DOHH2 (cell line): ENCODE measurements at regions not wholly inside any gene's neighbourhood (a gene's known extent, or its start where the extent isn't known, plus 50 kb on each side); places are given as distances from the start of the nearest gene placed in this dataset.

Experiments used
- H3F3A ChIP-seq: fragments of 200-600 bp; sonication (generic), shearing (Covaris generic); 2 replicates; pipeline ENCODE4 v1.6.0; 2016; ENCODE audit warnings: antibody characterized with exemption, mild to moderate bottlenecking; ENCODE audit not compliant: control insufficient read depth, insufficient read depth
- H3K27ac ChIP-seq: fragments of 200-600 bp; sonication (generic); 2 replicates; pipeline ENCODE4 v1.5.1; 2014; ENCODE audit warnings: low read depth, mild to moderate bottlenecking, low read length, moderate library complexity
- H3K27me3 ChIP-seq: fragments of 200-600 bp; sonication (generic); 2 replicates; pipeline ENCODE4 v1.6.1; 2014; ENCODE audit warnings: mild to moderate bottlenecking, low read length, mixed read lengths; ENCODE audit not compliant: control insufficient read depth
- H3K36me3 ChIP-seq: fragments of 200-600 bp; sonication (generic); 2 replicates; pipeline ENCODE4 v1.6.1; 2014; ENCODE audit warnings: mild to moderate bottlenecking, low read length, moderate library complexity, mixed read lengths; ENCODE audit not compliant: control insufficient read depth
- H3K4me1 ChIP-seq: fragments of 200-600 bp; sonication (generic); 2 replicates; pipeline ENCODE4 v1.6.1; 2014; ENCODE audit warnings: mild to moderate bottlenecking, low read length, mixed read lengths; ENCODE audit not compliant: control insufficient read depth
- H3K4me2 ChIP-seq: fragments of 200-600 bp; sonication (generic); 2 replicates; pipeline ENCODE4 v1.6.0; 2014; ENCODE audit warnings: mild to moderate bottlenecking, low read length, moderate library complexity
- H3K4me3 ChIP-seq: fragments of 200-600 bp; sonication (generic); 2 replicates; pipeline ENCODE4 v1.5.1; 2014; ENCODE audit warnings: mild to moderate bottlenecking, low read length, mixed read lengths
- H3K79me2 ChIP-seq: fragments of 200-600 bp; sonication (generic); 2 replicates; pipeline ENCODE4 v1.6.1; 2014; ENCODE audit warnings: mild to moderate bottlenecking, low read length, mixed read lengths; ENCODE audit not compliant: control insufficient read depth
- H3K9me2 ChIP-seq: fragments of 200-600 bp; sonication (generic); replicated peaks from 2 replicates; pipeline ENCODE4 v1.6.1; 2014; ENCODE audit warnings: mild to moderate bottlenecking, low read length, mixed read lengths; ENCODE audit not compliant: control insufficient read depth
- H3K9me3 ChIP-seq: fragments of 200-600 bp; sonication (generic); 2 replicates; pipeline ENCODE4 v1.6.1; 2014; ENCODE audit warnings: antibody characterized with exemption, low read length, mixed read lengths; ENCODE audit not compliant: control insufficient read depth, insufficient read depth
- H4K20me1 ChIP-seq: fragments of 200-600 bp; sonication (generic); 2 replicates; pipeline ENCODE4 v1.6.0; 2014; ENCODE audit warnings: low read depth, mild to moderate bottlenecking, antibody characterized with exemption, low read length, moderate library complexity; ENCODE audit not compliant: control insufficient read depth, insufficient read depth
- EZH2phosphoT487 ChIP-seq: fragments of 200-600 bp; sonication (generic); IDR thresholded peaks from 2 replicates; pipeline ENCODE4 v1.6.1; 2017; ENCODE audit warnings: borderline replicate concordance, mild to moderate bottlenecking, antibody characterized with exemption, low read length, moderate library complexity, mixed read lengths
- TF ChIP-seq, protein P1 (sequence below): fragments of 200-600 bp; sonication (generic); IDR thresholded peaks from one replicate; pipeline ENCODE4 v1.5.1; 2014; ENCODE audit warnings: antibody characterized with exemption, mild to moderate bottlenecking, low read depth, low read length; ENCODE audit not compliant: poor library complexity, severe bottlenecking

DNA sequence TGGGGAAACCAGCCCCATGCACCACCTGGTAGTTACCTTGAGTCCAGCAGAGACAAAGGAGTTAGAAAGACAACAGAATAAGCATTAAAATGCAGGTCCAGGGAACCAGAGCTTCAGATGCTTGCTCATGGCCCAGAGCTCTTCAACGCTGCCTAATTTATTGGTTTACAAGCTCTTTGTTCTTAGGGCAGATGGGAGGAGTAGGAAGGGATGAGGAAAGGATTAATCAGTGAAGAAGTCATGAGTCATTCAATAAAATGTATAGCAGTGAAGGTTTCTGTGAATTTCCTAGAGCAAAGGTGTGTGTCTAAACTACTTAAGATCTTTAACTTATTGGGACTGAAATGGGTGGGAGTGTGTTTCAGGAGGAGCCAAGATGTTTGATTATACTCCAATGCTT lies 1210.3 kb upstream of the AMELY start:
- Histone ChIP-seq H3K36me3 (no peaks in the 10 kb centered on the region), H3K4me2 (no peak overlapping the region), H3K9me2 (no peaks in the 10 kb centered on the region), H3K4me1 (no peaks in the 10 kb centered on the region), H3F3A (no peaks in the 10 kb centered on the region), H3K27ac (no peak overlapping the region), H3K4me3 (no peak overlapping the region), H3K79me2 (no peaks in the 10 kb centered on the region), H4K20me1 (no peaks in the 10 kb centered on the region), H3K27me3 (no peaks in the 10 kb centered on the region), H3K9me3 (no peaks in the 10 kb centered on the region)
- no peak for TF ChIP-seq EZH2phosphoT487
- TF ChIP-seq, protein P1, sequence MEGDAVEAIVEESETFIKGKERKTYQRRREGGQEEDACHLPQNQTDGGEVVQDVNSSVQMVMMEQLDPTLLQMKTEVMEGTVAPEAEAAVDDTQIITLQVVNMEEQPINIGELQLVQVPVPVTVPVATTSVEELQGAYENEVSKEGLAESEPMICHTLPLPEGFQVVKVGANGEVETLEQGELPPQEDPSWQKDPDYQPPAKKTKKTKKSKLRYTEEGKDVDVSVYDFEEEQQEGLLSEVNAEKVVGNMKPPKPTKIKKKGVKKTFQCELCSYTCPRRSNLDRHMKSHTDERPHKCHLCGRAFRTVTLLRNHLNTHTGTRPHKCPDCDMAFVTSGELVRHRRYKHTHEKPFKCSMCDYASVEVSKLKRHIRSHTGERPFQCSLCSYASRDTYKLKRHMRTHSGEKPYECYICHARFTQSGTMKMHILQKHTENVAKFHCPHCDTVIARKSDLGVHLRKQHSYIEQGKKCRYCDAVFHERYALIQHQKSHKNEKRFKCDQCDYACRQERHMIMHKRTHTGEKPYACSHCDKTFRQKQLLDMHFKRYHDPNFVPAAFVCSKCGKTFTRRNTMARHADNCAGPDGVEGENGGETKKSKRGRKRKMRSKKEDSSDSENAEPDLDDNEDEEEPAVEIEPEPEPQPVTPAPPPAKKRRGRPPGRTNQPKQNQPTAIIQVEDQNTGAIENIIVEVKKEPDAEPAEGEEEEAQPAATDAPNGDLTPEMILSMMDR = no peak

DNA sequence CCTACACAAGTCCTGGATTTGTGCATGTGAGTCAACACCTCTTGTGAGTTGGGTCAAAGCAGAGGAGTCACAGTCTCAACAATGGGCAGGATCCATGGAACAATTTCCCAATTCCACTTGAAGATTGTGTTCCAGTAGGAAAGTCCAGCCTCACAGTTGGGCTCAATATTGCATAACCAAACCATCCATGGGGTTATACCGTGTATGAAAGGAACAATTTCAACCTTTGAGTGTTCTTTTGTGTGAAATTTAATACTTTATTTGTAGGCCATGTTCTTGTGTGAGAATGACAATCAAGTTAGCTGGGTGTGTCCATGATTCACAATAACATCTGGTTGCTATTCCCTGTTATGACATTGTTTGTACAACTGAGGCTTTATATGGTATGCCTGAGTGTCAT lies 1182.9 kb upstream of the AMELY start:
- H3K4me2 ChIP-seq = no peak overlapping the region
- H3K9me2 ChIP-seq = no peaks in the 10 kb centered on the region
- no peaks in the 10 kb centered on the region for H3K36me3 ChIP-seq
- no peaks in the 10 kb centered on the region for H3K79me2 ChIP-seq
- H3K4me3 ChIP-seq = no peak overlapping the region
- H4K20me1 ChIP-seq = no peaks in the 10 kb centered on the region
- no peak for TF ChIP-seq EZH2phosphoT487
- TF ChIP-seq, protein P1 = no peak
- no peaks in the 10 kb centered on the region for H3K9me3 ChIP-seq
- H3K27ac ChIP-seq = no peak overlapping the region
- H3K27me3 ChIP-seq = no peaks in the 10 kb centered on the region
- no peaks in the 10 kb centered on the region for H3F3A ChIP-seq
- no peaks in the 10 kb centered on the region for H3K4me1 ChIP-seq

- no peaks in the 10 kb centered on the region for H3K79me2 ChIP-seq
- H3K4me3 ChIP-seq = no peak overlapping the region
- H3K9me2 ChIP-seq = no peaks in the 10 kb centered on the region
- no peak overlapping the region for H3K4me2 ChIP-seq
- H3K27me3 ChIP-seq = no peaks in the 10 kb centered on the region
- H3K27ac ChIP-seq = no peak overlapping the region
- no peaks in the 10 kb centered on the region for H3F3A ChIP-seq
- no peak for TF ChIP-seq EZH2phosphoT487
- TF ChIP-seq, protein P1 = no peak
- no peaks in the 10 kb centered on the region for H3K4me1 ChIP-seq
- H3K9me3 ChIP-seq = no peaks in the 10 kb centered on the region
- no peaks in the 10 kb centered on the region for H4K20me1 ChIP-seq
- H3K36me3 ChIP-seq = no peaks in the 10 kb centered on the region
These were observed 1181.4 kb upstream of the AMELY start for GRCh38 chrY:8092926-8093325.

- H3F3A ChIP-seq = no peaks in the 10 kb centered on the region
- no peak overlapping the region for H3K27ac ChIP-seq
- H3K79me2 ChIP-seq = no peaks in the 10 kb centered on the region
- H3K4me2 ChIP-seq = no peak overlapping the region
- TF ChIP-seq, protein P1 = no peak
- TF ChIP-seq EZH2phosphoT487 = no peak
- H3K4me3 ChIP-seq = no peak overlapping the region
- no peaks in the 10 kb centered on the region for H4K20me1 ChIP-seq
- no peaks in the 10 kb centered on the region for H3K4me1 ChIP-seq
- no peaks in the 10 kb centered on the region for H3K36me3 ChIP-seq
- H3K9me2 ChIP-seq = no peaks in the 10 kb centered on the region
- no peaks in the 10 kb centered on the region for H3K9me3 ChIP-seq
- H3K27me3 ChIP-seq = no peaks in the 10 kb centered on the region
These were observed 1174.4 kb upstream of the AMELY start for GRCh38 chrY:8085925-8086324.
